HG03354 (cell line): ENCODE measurements at regions not wholly inside any gene's neighbourhood (a gene's known extent, or its start where the extent isn't known, plus 50 kb on each side); places are given as distances from the start of the nearest gene placed in this dataset.

Experiments used
- ATAC-seq: cut with Tn5 transposase; IDR thresholded peaks from one replicate; pipeline ENCODE4 v1.9.1; 2021; ENCODE audit warnings: mild to moderate bottlenecking; ENCODE audit not compliant: unreplicated experiment, poor library complexity, severe bottlenecking

DNA sequence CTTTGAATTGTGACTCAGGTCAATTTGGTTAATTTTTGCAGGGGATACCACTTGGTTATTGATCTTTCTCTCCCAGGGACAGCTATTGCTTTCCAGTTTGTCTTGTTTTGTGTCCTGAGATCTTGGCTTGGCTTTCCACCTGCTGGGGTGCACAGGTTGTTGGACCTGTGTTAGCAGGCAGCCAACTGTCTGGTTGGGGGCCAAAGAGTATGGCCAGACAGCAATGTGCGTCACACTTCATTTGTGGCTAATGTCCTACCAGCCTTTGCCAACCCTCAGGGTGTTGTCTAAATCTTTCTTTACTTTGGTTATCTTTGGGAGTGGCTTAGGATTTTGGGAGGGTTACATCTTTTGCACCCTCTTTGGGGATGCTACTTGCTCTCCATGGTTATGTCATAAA is 494.9 kb upstream of the ATP2B1 start:
- ATAC-seq, result no peak

DNA sequence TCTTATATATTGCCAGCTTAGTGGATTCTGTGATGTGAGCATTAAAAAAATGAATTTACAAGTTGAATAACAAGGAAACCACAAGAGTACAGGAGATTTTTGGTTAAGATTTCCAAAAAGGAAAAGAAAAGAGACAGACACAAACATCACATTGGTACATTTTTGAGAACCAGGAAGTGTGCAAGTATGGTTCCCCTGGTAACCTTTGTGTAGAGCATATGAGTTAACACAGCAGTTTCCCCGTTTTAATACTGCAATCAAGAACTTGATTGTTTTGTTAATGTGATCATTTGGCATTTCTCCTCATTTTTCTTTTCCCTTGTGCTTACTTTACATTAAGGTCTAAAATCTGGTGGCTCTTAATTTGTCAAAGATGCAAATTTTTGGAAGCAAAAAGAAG is 490.4 kb upstream of the ATP2B1 start:
- ATAC-seq, result no peak

DNA sequence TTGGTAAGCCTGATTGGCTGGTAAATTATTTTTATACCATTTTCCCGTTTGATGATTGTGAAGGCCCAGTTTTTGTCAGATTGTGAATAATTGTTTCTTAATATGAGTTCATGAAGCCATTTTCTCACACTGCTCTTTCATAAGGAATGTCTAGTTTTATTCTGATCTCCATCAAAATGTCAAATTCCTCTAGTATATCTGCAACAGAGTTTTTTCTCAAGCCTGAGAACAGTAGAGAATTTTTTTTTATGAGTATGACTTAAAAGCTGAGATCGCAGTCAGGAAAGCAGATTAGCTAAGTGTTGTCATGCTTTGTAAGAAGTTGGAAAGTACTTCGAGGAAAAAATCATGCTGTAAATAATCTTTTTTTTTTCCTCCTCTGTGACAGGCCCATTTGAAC is 484.9 kb upstream of the ATP2B1 start:
- ATAC-seq, result no peak

DNA sequence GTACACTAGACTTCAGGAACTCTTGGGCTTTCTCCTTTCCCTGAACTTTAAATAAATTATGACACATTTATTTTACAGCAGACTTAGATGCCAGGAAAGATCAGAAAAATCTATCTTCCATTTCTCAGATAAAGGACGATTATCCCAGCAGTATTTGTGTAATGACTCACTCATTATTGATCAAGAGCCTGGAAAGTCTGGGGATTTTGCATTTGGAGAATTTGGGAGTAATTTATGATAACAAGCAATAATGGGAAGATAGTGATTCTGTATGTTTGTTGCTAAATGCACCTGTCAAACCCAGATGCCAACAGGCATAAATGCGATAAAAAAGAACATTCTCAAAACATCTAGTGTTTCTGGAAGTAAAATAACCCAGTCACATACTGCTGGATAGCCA is 480.2 kb upstream of the ATP2B1 start:
- ATAC-seq, result no peak

DNA sequence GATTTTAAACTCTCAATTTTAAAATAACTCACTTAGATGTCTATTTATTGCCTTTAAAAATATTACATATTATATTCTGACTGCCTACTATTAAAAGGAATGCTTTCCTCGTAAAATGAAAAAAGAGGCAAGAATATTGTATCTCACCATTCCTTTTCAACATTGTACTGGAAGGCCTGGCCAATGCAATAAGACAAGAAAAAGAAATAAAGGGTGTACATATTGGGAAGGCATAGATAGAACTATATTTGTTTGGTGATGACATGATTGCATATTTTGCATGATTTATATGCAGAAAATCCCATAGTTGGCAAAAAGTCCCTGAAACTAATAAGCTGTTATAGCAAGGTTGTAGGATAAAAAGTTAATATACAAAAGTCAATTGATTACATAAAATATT is 474.6 kb upstream of the ATP2B1 start:
- ATAC-seq, result no peak

DNA sequence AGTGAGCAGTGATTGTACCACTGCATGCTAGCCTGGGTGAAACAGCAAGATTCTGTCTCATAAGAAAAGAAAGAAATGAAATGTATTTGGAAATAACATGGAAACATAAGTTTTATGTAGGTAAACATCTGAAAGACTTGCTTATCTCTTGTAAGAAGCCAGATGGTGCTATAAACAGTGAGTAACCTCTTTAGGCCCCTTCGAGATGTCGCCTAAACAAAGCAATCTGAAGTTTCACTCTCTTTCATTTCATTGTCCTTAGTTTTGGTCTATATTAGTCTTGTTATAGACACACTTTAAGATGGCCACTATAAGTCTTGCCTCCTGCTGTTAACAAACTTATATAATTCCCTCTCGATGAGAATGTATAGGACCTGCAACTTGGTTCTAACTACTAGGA is 472.6 kb upstream of the ATP2B1 start:
- ATAC-seq, result no peak

DNA sequence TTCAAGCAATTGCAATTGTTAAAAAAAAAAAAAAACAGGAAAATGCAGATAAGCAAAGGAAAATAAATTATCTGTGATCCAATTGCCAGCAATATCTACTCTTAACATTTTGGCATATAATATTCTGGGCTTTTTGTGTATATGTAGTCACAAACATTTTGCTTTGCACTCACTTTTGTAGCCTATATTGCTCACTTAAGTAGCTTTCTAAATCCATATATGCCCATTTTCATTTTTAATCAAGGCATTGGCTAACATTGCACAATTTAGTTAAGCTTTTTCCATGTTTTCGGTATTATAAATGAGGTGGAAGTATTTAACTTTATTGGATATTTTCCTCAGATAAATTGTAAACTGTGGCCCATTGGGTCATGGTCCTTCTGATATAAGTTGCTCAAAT is 466.3 kb upstream of the ATP2B1 start:
- ATAC-seq, result no peak

DNA sequence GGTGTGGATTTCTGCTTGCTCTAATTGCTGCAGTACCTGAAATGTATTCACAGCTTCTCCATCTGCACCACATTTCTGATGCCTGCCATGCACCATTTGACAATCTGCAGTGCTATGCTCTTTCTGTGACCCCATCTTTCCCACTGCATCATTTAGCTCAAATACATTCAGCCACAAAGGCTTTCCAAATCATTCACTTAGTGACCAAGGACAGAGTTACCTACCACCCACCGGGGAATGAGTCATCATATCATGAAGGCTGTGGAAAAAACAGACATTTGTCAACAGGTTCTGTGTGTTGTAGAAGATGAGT is 465.5 kb upstream of the ATP2B1 start:
- ATAC-seq, result peak; percentile 58

DNA sequence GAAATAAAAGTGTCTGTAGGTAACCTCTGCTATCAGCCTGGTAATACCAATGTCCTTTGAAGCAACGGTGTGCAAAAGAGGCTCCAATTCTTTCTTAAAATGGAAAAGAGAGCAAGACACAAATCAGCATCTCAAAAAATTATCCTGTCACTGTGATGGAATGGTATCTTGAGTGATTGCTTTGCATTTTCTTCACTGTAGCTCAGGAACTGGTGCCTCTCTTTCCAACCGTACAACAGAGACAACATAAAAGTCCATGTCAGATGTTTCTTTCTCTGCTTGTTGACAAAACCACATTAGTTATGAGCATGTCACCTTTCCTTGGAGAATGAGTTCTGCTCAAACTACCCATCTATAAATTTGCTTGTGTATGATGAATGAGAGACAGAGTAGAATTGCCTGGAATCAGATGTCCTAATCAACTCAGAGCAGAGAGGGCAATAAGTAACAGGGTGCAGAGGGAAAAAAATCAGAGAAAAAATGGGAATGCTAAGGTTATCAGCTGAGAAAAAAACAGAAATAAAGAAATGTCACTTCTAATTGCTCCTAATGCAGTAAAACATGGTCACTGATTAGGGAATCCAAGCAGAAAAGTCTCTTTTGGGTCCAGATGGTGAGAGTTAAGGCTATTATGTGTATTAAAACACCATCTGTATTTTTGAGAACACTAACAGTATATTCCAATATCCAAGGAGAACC is 465.0 kb upstream of the ATP2B1 start:
- no peak for ATAC-seq

DNA sequence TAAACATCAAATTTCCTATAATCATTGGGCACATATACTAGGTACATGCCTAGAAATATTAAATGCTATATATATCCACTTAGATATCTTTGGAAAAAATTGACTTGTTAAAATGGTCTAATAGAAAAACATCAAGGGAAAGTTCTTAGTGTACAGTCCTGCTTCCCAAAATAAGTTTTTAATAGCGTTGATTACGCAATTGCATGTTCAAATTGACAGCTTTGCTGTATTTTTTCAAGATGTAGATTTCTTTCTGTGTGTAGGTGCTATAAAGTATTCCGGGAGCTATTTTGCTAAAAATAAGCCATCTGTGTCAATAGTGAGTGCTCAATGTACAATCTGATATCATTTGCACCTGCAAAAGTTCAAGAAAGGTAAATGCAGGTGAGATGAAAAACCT is 463.9 kb upstream of the ATP2B1 start:
- no peak for ATAC-seq

DNA sequence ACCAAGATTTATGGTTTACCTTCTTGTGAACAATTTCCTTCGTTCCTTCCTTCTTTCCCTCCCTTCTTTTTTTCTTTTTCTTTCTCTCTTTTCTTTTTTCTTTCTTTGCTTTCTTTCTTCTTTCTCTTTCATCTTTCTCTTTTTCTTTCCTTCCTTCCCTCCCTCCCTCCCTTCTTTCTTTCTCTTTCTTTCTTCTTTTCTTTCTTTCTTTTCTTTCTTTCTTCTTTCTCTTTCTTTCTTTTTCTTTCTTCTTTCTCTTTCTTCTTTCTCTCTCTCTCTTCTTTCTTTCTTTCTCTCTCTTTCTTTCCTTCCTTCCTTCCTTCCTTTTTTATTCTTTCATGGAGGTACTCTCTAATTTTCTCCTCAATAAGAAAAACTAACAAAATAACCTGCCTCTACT is 462.1 kb upstream of the ATP2B1 start:
- no peak for ATAC-seq

DNA sequence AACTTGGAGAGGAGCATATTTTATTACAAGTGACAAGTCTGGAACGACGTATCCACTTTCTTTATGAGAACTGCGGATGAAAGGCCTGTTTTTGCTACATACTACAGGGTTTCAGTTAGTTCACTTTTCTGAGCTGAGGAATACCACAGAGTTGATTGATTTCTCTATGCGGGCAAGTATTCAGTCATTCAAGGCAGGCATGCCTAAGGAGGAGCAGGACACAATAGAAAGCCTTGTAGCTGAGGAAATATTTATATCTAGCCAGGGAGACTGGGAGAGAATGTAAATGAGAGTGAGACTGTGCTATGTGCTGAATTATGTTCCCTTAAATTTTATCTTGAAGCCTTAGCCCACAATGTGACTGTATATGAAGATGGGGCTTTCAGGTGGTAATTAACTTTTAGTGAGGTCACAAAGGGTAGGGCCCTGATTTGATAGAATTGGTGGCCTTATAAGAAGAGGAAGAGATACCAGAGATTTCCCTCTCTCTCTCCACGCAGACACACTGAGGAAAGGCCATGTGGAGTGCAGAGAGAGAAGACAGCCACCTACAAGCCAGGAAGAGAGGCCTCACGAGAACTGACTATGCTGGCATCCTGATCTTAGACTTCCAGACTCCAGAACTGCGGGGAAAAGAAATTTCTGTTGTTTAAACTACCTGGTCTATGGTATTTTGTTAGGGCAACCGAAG is 459.0 kb upstream of the ATP2B1 start:
- no peak for ATAC-seq

DNA sequence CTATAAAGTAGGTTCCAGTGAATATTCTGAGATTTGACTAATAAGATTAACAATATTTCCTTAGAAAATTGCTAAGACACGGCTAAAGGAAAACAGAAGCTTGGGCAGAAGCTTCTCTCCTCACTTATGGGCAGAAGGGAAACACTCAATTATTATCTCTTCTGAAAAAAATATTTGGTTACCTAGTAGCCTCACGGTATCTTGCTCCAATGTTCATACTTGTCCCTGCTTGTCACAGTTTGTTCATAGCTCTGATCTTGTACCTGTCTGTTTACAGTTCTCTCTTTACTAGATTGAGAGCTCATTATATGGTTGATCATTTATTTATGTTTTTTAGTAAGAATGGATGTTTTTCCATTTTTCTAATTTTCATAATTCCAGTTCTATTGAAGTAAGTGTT is 458.0 kb upstream of the ATP2B1 start:
- ATAC-seq, result no peak

DNA sequence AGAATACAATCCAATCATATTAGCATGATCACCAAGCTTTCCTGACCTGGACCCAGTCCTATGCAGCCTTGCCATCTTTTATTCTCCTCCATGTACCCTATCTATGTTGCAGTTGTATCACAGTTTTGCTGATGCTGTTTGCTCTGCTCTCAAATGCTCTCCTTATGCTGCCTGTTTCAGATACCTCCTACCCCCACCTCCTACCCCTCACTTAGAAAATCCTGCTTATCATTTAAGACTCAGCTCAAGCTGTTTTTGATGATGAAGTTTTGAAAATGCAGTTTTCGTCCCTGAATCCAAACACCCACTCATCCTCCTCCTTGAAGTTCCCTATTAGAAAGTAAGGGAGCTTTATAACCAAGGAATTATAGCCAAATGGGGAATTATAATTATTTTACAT is 457.4 kb upstream of the ATP2B1 start:
- no peak for ATAC-seq

DNA sequence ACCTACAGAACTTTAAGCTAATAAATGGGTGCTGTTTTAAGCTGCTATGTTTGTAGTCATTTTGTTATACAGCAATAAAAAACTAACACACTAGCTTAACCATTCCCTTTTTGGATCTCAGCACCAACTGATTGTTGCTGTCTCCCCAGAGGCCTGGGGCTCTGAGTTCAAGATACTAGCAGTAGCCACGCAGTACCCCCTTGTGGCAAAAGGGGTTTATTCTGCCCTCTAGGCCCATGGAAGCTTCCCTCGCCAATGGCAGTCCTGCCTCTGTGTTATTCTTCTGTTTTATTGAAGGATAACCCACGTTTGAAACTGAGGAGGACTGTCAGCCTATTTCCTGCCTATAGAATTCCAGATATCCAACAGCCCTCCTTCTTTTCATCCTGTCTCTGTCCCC is 455.3 kb upstream of the ATP2B1 start:
- ATAC-seq, result no peak

DNA sequence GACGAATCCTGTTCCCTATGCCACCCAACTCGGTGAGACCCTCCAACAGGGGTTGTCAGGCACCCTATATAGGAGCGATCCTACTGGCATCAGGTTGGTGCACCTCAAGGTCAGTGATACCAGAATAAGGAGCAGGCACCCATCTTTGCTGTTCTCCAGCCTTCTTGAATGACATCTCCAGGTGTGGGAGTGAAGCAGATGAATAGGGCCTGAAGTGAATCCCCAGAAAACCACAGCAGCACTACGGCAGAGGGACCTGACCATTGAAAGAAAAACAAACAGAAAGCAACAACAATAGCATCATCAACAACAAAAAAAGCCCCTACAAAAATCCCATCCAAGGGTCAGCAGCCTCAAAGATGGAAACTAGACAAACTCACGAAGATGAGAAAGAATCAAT is 445.2 kb upstream of the ATP2B1 start:
- no peak for ATAC-seq

DNA sequence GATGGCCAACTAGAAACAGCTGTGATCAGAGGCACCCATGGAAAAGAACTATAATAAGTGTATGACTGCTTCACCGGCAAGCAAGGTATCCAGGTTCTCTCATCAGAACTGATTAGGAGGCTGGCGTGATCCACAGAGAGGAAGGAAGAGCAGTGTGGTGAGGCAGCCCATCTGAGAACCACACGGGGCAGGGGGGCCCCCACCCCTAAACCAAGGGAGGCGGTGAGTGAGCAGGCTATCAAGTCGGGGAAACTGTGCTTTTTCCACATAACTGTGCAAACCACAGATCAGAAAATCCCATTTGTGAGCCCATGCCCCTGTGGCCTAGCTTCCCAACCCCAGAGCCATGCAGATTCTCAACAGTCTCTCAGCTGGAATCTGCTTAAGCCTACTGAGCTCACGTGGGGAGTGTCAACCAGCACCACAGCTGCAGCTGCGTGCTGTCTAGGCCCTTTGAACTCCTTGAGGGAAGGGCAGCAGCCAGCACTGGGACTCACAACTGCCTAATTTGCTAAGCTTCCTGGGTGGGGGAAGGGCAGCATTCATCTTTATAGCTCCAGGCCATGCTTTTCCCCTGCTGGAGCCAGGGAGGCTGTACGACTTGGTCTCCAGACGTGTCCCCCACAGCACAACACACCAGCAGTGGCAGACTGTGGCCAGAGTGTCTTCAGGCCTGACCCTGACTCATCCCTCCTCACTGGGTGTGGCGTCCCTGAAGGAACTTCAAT is 444.4 kb upstream of the ATP2B1 start:
- no peak for ATAC-seq

DNA sequence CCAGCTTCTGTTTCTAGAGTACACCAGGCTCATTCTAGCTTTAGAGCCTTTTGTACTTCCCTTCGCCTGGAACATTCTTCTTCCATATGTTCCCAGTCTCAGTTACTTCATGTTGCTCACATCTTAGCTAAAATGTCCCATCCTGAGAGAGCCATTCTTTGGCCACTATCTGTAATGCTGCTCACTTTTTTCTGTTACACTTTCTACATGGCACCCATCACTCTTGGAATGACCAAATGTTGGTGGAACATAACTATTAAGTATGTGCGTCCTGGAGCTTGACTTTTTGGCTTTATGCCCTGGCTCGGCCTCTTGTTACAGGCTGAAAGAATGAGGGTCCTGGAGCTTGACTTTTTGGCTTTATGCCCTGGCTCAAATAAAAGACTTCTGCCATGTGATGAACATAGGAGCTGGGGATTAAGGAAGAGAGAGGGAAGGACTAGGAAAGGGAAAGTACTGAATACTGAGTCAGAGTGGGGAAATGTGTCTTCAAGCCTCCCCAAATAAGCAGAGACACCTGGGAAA is 442.9 kb upstream of the ATP2B1 start:
- ATAC-seq, result no peak

DNA sequence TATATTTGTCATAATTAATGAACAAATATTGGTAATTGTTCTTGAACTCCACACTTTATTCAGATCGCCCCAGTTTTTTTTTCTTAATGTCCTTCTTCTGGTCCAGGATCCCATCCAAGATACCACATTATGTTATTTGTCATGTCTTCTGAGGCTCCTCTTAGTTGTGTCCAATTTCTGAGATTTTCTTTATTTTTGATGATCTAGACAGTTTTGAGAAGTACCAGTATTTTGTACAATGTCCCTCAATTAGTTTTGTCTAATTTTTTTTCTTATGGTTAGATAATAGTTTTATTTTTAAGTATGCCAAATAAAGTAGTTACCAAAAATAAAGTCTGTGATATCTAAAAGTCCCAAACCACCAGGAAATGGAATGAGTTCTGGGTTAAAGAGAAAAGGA is 440.8 kb upstream of the ATP2B1 start:
- no peak for ATAC-seq

DNA sequence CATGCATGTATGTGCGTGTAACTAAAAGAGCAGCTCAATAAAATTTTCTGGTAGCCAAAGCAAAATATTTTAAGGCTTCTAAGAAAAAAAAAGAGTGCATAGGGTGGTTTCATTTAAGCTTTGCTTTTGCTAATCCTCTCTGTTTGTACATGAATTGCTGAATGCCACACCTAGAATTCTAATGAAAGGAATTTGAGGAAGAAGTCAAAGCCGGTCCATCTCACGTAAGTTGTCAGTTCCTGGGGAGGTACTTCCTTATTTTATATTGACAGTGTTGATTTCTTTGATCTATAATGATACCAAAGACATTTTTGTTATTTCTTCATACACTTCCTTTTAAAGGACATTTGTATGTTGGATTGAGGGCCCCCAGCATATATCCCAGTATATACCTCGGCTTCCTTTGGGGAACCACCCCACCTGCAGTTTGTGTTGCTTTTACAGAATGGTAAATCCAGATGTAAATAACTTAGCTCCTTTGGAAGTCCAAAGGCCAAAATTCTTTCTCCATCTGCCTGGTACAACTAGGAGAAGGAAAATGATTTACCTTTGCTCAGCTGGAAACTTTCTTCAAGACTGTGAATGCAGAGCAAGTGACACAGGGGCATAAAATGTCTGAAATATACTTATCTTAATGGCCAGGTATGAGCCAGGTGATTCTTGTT is 420.9 kb upstream of the ATP2B1 start:
- ATAC-seq, result no peak

DNA sequence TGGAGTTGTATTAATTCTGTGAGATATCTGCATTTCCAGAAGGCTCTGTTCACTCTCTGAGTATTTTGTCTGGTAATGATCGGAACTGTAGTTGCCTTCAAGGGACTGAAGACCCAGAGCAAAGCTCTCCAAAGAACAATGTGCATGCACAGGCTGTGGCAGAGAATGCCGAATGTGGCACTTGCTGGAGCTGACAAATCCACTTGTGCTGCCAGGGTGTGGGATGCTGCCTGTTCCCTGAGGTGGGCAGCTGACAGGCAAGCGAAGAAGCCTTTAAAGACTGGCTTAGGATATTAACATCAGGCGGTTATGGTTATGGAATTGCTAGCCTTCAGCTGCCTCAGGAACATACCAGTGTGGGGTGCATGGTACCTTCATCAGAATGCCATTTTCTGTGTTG is 419.9 kb upstream of the ATP2B1 start:
- no peak for ATAC-seq
